ENCODE measurements at regions not wholly inside any gene's neighbourhood (a gene's known extent, or its start where the extent isn't known, plus 50 kb on each side); places are given as distances from the start of the nearest gene placed in this dataset.
"Not testable (repeated sequence)": the region's sequence is repeated elsewhere in the genome, so short reads cannot be mapped to it uniquely, and the experiment has no call there.

DNA sequence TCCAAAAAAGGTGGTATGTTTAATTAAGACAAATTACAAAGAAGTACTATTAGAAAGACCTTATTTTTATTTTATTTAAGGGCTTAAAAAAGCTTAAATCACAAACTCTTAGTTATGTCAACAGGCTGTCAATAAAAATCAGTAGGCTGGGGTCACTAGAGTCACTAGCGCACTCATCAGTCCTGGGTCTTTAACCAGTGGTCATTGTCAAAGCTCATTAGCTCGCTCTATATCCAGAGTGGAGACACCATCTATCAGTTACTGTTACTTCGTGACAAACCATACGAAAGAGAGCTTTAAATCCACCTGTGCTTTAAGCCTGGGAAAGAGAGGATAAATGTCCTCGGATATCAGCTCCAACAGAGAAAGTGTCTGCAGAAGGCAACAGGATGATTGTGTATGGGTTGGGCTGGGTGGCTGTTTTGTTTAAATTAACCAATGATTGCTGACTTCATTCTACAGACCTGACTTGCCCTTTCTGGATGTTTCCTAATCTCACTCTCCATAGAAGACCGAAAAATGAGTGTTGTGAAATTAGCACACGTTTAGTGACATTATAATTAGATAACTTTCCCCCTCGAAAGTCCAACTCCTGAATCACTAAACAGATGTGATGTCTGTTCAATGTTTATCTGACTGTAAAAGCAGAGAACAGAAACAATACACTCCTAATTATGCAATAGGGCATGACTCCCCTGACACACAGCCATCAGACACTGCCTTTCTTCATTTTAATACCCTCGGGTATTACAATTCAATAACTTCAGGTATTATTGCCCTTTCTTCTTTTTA lies 123.6 kb upstream of the TNPO1 start:
- DNase-seq = no peak

DNA sequence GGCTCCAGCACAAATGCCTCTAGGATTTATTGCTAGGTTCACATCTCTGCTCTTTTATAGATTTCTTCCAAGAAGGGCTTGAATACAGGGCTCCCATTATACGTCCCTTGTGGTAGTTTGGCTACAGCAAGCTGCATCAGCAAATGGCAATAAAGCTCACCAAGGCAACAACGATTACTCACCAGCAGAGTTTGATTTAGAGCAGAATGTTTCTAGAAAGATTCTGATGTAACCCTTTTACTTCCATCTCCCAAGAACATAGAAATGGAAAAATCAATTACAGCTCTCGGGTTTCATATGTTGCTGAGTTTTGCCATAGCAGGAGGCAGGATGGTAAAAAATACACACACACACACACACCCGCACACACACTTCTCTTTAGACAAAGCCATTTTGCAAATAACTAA lies 124.2 kb upstream of the TNPO1 start:
- no peak for DNase-seq

DNA sequence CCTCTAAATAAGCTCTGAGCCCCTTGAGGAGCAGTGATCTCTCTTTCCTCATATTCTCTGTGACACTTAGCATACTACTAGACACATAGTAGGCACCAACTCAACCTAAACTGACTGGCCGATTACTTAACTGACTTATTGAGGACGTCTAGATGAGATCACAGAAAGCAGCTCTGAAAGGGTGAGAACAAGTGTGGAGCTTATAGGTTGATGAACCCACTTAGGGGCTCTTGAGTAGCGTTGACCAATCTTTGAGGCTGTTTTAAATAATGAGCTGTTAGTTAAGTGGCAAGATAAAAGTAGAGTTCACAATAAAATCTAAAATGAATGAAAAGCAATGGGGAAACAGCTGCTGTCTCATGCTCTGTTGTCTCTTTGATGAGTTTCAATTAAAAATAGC lies 124.7 kb upstream of the TNPO1 start:
- no peak for DNase-seq

DNA sequence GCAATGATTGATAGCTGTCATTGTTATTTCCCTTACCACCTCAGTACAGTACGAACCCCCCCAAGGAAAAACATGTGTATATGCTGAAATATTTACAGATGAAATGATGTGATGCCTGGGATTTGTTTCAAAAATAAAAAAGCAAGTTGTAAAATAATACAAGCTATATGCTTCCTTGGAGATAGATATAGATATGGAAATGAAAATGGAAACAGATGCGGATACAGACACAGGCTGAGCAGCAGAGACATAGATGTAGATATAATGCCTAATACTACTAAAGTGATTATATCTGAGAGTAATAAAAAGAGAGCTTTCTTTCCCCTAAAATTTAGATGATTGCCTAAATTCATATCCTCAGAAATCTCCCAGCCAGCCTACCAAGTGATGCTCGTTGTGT lies 127.5 kb upstream of the TNPO1 start:
- DNase-seq = no peak

DNA sequence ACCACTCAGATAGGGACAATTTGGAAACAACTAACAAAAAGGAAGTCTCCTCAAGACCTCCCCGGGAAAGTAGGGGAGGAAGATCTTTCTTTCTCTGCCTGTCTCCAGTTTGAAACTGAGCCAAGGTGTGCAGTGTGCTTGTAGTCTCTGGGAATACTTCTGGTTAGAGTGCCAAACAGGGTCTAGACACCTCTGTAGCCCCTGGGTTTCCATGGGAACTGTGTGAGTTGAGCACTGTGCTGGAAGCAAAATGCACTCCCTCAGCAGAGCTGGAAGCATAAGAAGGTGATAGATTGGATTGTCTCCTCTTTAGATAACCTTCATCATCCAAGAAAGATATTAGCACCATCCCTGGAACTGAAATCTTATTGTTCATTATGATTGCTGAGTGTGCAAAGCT lies 129.2 kb upstream of the TNPO1 start:
- no peak for DNase-seq

DNA sequence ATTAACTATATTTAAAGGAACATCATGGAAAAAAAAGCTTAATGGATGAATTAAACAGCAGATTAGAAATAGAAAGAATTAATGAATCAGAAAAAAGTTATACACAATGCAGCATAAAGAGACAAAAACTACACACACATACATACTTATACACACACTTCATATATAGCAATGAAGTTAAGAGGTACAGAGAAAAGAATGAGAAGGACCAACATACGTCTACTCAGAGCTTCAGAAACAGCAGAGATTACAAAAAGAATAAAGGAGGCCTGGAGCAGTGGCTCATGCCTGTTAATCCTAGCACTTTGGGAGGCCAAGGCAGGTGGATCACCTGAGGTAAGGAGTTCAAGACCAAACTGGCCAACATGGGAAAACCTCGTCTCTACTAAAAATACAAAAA lies 133.9 kb upstream of the TNPO1 start:
- no peak for DNase-seq

DNA sequence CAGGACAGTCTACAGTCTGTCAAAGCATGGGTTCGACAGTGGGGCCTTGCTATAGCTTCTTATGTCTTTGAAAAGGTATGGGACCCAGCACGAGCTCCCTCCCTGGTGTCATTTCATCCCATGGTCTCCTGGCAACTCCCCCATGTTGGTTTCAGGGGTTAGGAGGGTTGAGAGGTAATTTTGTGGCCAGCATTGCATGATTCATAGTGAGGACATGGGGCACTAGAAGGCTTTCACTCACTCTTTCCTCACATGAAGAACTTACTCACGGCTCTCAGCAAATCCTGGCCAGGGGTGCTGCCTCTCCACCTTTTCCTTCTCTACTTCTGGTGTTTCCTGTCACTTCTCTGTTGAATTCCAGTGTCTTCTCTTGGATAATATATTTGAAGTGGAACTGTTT lies 134.7 kb upstream of the TNPO1 start:
- DNase-seq = no peak

DNA sequence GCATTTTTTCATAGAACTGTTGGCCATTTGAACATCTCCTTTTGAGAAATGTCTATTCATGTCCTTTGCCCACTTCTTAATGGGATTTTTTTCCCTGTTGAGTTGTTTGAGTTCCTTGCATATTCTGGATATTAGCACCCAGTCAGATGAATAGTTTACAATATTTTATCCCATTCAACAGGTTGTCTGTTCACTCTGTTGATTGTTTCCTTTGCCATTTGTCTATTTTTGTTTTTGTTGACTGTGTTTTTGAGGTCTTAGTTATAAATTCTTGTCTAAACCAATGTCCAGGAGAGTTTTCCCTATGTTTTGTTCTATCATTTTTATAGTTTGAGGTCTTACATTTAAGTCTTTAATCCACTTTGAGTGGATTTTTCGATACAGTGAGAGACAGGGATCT lies 139.0 kb upstream of the TNPO1 start:
- DNase-seq = no peak

DNA sequence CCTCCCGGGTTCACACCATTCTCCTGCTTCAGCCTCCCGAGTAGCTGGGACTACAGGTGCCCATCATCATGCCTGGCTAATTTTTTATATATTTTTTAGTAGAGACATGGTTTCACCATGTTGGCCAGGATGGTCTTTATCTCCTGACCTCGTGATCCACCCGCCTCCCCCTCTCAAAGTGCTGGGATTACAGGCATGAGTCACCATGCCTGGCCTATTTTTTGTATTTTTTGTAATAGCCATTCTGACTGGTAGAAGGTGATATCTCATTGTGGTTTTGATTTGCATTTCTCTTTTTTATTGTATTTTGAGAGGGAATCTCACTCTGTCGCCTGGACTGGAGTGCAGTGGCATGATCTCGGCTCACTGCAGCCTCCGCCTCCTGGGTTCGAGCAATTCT lies 139.6 kb upstream of the TNPO1 start:
- DNase-seq = not testable (repeated sequence)

DNA sequence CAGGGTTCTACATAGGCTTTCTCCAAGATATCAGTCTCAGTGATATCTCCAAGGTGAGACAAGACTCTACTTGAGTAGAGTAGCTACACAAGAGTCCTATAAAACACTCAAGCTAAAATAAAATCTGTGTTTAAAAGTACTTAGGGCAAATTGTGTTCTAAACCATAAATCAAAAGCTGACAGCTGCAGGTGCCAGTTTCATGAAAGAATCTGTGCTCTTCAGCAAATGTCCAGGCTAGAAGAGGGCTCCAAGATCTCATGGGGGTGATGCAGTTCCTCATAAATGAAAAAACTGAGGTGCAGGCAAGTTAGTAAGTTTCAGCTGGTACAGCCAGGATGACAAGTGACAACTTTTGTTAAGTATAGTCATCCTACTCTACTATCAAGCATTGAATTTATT lies 142.8 kb upstream of the TNPO1 start:
- DNase-seq = no peak

DNA sequence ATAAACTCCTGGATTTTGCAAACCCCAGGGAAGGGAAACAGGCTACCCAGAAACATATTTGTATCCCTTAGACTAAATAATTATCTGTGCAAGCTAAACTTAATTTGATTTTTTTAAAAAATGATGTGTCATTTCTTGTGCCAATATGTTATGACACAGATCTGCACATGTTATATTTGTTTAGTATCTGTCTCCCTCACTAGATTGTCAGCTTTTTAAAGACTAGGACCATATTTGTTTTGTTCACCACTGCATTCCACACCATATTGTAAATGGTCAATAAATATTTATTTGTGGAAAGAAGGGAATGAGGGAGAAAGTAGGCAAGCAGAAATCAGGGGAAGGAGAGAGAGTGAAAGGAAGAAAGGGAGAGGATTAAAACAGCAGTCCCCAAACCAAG lies 143.3 kb upstream of the TNPO1 start:
- no peak for DNase-seq

DNA sequence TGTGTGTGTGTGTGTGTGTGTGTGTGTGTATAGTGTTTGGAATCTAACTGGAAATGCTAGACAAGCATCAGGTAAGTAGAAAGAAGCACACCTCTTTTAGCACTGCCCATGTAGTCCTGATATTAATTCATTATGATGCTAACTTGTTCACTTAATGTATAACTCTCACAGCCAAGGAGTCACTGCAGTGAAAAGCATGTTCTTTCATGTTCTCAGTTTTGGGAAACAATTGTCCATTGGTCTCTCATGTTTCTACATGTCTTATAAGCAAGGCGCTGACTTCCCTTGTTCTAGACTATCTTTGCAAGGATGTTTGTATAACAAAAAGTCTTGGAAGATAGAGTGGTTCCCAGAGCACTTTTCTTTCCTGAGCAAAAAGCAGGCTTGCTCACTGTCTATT lies 148.8 kb upstream of the TNPO1 start:
- no peak for DNase-seq

DNA sequence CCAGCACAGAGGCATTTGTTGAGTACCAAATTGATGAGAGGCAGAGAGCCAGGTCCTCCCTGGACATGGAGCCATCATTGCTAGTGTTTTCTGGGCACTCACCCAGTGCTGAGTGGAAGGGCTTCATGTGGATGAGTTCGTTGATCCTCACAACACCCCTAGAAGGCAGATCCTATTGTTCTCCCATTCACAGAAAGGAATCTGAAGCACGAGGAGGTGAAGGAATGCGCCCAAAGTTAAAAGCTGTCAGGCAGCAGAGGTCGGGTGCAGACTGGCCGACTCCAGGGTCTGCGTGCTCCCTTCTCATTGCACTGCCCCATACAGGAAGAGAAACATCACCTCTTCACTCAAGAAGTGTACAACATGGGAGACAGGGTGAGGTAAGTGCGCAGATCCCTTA lies 153.5 kb upstream of the TNPO1 start:
- DNase-seq = no peak

DNA sequence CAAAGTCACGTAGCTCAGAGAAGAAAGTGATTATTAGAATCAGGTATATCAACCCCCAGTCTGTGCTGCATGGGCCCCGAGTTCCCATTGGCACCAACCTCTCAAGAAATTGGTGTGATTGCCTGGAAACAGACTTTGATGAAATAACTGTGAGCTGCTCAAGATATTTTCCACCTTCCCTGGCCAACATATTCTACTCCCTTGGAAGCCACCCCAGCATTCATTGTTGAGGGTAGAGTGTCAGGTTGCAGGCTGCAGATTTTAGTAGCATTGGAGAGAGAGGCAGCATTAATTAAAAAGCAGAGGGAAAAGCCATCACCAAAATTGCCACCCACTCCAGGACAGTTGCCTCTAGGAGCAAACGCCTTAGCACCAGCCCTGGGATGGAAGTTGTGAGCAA lies 154.2 kb upstream of the TNPO1 start:
- no peak for DNase-seq

DNA sequence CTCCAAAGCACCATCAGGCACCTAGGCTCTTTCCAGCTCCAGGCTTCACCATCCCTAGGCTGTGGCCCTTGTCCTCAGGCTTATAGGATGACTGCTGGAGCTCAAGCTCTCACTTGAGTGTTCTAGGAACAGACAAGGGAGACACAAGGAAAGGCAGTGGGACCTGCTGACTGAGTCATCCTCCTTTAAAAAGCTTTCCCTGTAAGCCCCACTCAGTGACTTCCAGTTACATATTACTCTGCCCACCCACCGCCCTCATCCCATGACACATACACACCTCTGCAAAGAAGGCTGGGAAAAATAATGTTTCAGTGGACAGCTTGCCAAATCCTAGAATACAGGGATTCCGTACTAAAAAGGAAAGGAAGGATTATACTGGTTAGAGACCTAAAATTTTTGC lies 154.2 kb upstream of the ZNF366 start:
- DNase-seq = no peak

DNA sequence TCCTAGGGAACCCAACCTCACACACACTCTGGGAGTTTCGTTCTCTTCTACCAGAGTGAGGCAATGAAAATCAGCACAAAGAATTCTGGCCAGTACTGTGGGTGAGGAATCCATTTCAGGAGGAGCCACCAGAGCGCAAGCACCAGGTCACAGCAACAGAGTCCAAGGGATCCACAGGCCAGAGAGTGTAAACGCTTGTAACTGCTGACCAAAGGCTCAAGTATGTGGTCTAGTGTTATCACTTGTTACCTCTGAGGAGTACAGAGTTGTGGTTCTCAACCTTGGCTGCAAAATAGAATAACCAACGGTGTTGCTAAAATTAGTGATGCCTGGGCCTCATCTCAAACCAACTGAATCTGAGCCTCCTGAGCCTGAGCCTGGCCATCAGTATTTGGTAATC lies 152.5 kb upstream of the ZNF366 start:
- no peak for DNase-seq

DNA sequence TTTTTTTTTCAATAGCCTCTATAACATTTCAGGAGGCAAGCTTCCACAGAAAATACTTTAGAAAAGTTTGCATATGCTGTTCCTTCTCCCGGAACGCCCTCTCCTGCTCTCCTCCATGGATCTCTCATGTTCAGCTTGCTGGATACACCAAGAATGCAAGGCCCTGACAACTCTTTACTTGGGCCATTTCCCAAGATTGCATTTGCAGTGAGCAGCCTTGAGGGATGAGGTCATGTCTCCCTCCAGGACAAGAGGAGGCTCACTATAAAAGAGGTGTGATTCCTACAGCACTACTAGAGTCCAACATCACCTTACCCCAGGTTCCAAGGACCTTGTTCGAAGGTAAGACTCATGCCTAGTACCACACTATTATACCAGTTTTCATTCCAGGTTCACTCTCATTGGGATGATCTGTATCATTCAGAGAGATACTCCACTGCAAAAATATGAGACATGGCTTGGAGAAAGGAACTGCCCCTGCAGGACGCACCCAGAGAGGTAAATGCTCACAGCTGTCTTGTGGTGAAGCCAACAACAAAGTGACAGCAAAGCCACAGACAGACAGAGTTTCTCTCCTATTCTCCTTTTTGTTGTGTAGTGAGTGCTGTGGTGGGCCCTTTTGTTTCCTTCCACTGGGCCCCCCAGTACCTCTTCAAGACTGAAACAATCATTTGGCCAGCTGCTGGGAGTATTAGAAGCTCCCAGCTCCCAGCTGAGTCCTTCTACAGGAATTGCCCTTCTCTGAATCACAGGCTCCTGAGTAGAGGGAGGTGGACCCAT lies 151.7 kb upstream of the ZNF366 start:
- DNase-seq = no peak

DNA sequence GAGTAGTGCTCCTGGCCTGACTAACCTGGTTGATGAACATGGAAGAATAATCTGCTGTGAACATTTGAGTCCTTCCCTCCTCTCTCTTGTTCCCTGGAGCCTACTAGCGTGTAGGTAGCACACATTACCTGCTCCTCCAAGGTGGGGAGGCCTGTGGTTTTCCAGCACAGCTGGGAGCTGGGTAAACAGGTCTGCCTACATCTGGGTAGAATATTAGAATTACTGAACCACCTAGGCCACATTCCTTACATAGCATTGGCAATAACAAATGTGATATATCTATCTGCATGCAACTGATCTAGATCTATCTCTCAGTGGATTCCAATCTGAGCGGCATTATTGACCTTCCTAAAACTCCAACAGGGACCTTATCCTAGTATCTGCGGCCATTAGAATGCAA lies 151.0 kb upstream of the ZNF366 start:
- DNase-seq = no peak

DNA sequence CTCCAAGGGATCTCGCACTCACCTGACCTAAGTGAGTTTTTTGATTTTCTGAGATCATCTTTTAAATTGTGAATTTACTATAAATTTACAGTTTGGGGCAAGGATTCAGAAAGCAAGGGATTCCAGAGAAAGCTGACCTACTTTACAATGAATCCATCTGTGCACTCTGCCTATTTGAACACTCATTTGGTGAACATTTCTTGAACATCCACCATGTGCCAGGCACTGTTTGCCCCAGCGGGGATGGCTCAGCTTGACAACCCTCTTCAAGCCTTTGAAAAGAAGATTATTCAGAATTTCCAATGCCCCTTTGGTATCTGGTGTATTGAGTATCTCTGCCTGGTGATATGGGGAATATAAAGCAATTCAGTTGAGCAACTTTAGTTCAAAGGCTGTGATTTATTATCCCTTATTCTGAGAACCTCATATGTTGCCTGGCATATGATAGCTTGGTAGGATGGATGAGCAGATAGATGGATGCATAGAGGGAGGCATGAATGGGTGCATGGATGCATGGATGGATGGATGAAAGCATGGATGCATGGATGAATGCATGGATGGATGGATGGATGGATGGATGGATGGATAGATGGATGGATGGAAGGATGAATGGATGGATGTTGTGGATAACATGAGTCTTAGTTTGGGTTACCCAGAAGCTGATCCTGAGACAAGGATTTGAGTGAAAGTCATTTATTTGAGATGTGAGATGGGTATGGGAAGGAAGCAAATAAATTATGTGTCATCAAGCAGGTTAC lies 149.7 kb upstream of the ZNF366 start:
- DNase-seq = no peak

DNA sequence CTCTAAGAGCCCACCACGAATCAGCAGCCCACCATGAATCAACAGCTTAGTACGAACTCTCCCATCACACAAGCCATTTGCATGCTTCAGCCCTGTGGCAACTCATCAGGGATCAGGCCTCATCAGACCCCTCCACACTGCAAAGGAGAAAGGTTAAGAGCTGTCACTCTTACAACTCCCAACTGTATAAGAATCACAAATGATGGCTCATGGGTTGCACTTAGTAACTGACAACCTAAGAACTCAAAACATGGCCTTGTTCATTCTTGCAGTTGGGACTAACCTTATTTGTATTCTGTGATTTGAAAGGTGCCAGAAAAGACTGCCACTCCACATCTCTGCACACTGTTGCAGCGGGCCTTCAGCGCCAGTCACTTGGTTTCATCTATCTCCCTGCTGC lies 149.1 kb upstream of the ZNF366 start:
- DNase-seq = no peak

DNA sequence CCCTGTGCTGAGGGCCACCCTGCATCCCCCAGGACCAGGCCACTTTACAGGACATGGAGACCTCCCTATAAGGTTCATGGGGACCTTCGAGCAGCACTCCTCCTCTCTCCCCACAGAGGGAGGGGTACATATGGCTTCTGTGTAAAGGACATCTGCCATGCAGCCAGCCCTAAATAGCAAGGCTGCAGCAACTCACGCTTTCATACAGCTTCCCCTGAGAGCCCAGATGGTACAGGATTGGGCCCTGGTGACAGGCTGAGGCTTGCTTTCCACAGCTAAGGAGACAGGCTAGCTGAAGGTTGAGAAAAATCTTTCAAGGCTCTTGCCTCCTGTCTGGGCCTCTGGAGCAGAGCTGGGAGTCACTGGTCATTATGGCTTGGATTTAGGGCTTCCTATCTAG lies 147.0 kb upstream of the ZNF366 start:
- no peak for DNase-seq

DNA sequence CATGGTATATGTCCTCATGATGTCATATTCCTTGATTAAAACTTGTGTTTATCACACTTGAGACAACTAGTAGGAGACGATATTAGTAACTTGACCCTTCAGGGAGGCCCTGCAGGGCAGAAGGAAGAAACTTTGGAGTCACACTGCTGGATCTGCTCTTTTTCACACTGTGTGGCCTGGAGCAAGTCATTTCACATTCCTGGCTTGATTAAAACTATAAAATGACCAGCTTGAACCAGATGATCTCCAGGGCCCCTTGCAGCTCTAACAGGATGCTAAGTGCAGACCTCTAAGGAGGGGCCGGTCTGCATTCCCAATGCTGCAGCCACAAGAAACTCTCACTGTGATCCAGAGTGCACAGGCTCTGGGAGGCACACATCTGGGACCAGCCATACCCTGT lies 146.4 kb upstream of the ZNF366 start:
- DNase-seq = no peak

DNA sequence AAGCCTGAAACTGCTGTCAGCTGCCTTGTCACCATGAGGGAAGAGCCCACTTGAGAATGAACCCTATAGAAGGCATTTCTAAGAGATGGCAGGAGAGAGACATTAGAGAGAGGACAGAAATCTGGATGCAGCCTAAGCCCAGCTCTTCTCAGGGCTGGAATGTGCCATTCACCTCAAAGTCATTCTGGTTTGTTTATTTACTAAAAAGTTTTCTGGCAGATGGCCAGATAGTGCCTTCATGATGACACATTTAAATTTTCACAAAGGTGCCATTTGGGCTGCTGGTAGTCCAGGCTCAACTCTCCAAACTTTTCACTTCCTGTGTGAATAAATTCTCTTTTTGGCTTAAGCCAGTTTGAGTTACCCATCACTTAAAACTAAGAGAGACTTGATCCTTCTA lies 144.6 kb upstream of the ZNF366 start:
- no peak for DNase-seq

DNA sequence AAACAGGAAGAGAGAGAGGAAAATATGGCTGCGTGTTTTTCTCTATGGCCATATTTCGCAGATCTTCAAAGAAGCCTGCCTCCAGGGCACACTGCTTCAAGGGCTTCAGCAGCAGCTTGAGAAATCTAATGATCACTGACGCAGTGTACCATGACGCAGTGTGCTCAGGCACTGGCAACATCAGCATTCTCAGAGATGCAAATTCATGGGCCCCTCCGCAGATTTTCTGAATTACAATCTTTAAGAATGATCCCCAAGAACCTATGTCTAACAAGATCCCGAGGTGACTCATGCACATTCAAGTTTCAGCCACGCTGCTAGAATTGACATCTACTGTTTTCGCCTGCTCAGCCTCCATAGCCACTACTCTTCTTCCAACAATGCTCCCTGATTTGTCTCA lies 143.9 kb upstream of the ZNF366 start:
- DNase-seq = no peak

Measured in NCI-H510A (cell line).